ENCODE measurements at regions not wholly inside any gene's neighbourhood (a gene's known extent, or its start where the extent isn't known, plus 50 kb on each side); places are given as distances from the start of the nearest gene placed in this dataset.
"Not testable (repeated sequence)": the region's sequence is repeated elsewhere in the genome, so short reads cannot be mapped to it uniquely, and the experiment has no call there.

DNA sequence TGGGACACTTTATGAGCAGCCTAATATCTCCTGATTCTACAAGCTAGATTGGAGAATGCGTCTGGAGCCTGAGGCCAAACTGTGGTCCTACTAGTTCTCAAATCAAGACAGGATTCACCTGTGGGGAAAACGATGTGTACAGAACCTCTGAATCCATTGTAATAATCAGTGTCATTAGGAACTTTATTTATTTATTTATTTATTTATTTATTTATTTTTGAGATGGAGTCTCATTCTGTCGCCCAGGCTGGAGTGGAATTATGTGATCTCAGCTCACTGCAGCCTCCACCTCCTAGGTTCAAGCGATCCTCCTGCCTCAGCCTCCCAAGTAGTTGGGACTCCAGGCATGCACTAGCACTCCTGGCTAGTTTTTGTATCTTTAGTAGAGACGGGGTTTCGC lies 52.6 kb upstream of the KIF26B start:
- H3K27me3 ChIP-seq; H3K9me3 ChIP-seq (ENCODE audit: low read depth); DNase-seq (ENCODE audit: low spot score); H3K36me3 ChIP-seq (replicated peaks; ENCODE audit: insufficient read depth, low read depth); H3K27ac ChIP-seq; H3K9me2 ChIP-seq (replicated peaks; ENCODE audit: insufficient read depth); H3K79me2 ChIP-seq; H2AFZ ChIP-seq; H3K4me1 ChIP-seq (ENCODE audit: insufficient read depth); H3K4me2 ChIP-seq; H4K20me1 ChIP-seq (ENCODE audit: insufficient read depth, poor library complexity, severe bottlenecking); H3K4me3 ChIP-seq: not testable (repeated sequence)
- 98% methylated on average over 6 of the region's 6 CpGs for WGBS (ENCODE audit: low lambda C conversion rate, missing lambda C conversion rate)

DNA sequence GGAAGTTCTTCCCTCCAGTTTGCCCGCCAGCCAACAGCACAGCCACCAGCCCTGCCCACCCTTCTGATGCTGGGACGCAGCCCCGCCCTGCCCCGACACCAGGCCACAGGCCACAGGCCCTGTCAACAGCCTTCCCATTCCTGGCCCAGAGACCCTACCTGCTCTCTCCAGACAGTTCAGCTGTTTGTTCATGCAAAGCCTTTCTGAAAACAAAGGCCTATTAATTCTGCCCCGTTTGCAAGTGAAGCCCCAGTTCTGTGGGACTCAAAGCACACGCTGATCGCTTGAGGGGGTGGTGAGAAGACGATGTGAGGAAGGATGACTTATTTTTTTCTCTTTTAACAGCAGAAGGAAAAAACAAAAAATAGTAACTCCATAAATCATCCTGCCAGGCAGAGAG lies 55.4 kb upstream of the KIF26B start:
- no peak overlapping the region for H3K4me3 ChIP-seq
- no peak overlapping the region for H2AFZ ChIP-seq
- H4K20me1 ChIP-seq (ENCODE audit: insufficient read depth, poor library complexity, severe bottlenecking) = no peaks in the 10 kb centered on the region
- no peaks in the 10 kb centered on the region for H3K79me2 ChIP-seq
- no peak overlapping the region for H3K27ac ChIP-seq
- no peak for DNase-seq (ENCODE audit: low spot score)
- H3K27me3 ChIP-seq = no peaks in the 10 kb centered on the region
- 89% methylated on average over 8 of the region's 8 CpGs for WGBS (ENCODE audit: low lambda C conversion rate, missing lambda C conversion rate)
- H3K9me3 ChIP-seq (ENCODE audit: low read depth) = no peaks in the 10 kb centered on the region
- H3K4me1 ChIP-seq (ENCODE audit: insufficient read depth) = no peaks in the 10 kb centered on the region
- H3K36me3 ChIP-seq (replicated peaks; ENCODE audit: insufficient read depth, low read depth) = no peaks in the 10 kb centered on the region
- no peak overlapping the region for H3K4me2 ChIP-seq
- TF ChIP-seq EZH2 (IDR thresholded peaks at IDR 0.05; ENCODE audit: borderline replicate concordance) (no peak), EZH2phosphoT487 (IDR thresholded peaks at IDR 0.05; ENCODE audit: low read depth, severe bottlenecking, unreplicated experiment) (no peak)
- TF ChIP-seq, protein P1, sequence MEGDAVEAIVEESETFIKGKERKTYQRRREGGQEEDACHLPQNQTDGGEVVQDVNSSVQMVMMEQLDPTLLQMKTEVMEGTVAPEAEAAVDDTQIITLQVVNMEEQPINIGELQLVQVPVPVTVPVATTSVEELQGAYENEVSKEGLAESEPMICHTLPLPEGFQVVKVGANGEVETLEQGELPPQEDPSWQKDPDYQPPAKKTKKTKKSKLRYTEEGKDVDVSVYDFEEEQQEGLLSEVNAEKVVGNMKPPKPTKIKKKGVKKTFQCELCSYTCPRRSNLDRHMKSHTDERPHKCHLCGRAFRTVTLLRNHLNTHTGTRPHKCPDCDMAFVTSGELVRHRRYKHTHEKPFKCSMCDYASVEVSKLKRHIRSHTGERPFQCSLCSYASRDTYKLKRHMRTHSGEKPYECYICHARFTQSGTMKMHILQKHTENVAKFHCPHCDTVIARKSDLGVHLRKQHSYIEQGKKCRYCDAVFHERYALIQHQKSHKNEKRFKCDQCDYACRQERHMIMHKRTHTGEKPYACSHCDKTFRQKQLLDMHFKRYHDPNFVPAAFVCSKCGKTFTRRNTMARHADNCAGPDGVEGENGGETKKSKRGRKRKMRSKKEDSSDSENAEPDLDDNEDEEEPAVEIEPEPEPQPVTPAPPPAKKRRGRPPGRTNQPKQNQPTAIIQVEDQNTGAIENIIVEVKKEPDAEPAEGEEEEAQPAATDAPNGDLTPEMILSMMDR (IDR thresholded peaks at IDR 0.05; ENCODE audit: poor library complexity) = no peak
- no peaks in the 10 kb centered on the region for H3K9me2 ChIP-seq (replicated peaks; ENCODE audit: insufficient read depth)

DNA sequence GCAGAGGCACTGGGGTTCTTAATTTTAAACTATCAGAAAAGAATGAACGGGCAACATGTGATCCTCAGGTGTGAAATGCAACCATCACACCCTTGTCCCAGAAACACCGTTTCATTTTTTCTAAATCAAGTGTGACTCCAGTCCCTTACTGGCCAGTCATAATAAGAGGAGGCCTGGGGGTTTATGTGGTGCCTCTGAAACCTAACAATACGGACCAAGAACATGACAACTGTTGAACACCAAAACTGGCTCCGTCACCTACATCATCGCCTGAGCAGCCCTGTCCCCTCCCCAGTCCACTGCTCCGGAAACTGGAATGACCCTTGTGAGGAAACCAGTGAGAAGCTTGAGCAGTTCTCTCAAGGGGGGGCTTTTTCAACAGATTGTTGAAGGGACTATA lies 55.9 kb upstream of the KIF26B start:
- no peaks in the 10 kb centered on the region for H4K20me1 ChIP-seq (ENCODE audit: insufficient read depth, poor library complexity, severe bottlenecking)
- no peaks in the 10 kb centered on the region for H3K27me3 ChIP-seq
- H3K9me3 ChIP-seq (ENCODE audit: low read depth) = no peaks in the 10 kb centered on the region
- no peaks in the 10 kb centered on the region for H3K36me3 ChIP-seq (replicated peaks; ENCODE audit: insufficient read depth, low read depth)
- no peak for DNase-seq (ENCODE audit: low spot score)
- no peaks in the 10 kb centered on the region for H3K9me2 ChIP-seq (replicated peaks; ENCODE audit: insufficient read depth)
- no peak overlapping the region for H2AFZ ChIP-seq
- TF ChIP-seq, protein P1 (IDR thresholded peaks at IDR 0.05; ENCODE audit: poor library complexity) = no peak
- TF ChIP-seq EZH2 (IDR thresholded peaks at IDR 0.05; ENCODE audit: borderline replicate concordance) (no peak), EZH2phosphoT487 (IDR thresholded peaks at IDR 0.05; ENCODE audit: low read depth, severe bottlenecking, unreplicated experiment) (no peak)
- H3K4me1 ChIP-seq (ENCODE audit: insufficient read depth) = no peaks in the 10 kb centered on the region
- no peak overlapping the region for H3K4me3 ChIP-seq
- no peak overlapping the region for H3K4me2 ChIP-seq
- H3K79me2 ChIP-seq = no peaks in the 10 kb centered on the region
- H3K27ac ChIP-seq = no peak overlapping the region
- WGBS (ENCODE audit: low lambda C conversion rate, missing lambda C conversion rate) = 94% methylated on average over 6 of the region's 6 CpGs

DNA sequence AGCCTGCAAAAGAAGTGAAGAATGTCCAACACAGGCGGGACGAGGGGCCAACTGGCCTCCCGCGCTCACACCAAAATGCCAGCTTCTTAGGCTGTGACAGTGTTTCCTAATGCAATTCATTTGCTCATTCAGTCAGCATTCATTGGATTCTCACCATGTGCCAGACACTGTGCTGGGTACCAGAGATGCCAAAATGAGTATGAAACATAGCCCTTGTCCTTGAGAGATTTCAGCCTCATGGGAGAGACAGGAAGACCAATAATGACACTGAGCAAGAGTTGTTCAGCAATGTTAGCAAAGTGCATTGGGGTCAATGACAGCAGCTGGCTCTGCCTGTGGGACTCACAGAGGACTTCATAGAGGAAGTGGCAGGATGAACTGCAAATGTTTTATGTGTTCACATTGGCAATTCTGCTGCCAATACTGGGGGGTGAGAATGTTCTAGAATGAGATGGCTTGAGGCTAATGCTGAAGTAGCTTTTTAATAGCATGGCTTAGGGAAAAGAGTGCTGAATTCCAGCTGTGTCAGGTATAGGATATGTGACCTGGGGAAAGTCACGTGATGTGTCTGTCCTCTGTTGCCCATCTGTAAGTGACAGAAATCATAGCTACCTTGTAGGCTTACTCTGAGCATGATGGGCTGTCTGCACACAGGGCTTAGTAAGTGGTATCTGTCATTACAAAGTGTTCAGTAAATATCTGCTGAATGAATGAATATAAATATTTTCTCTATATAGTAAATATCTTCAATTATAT lies 58.3 kb upstream of the KIF26B start:
- Histone ChIP-seq H3K27ac (no peak overlapping the region), H3K79me2 (no peaks in the 10 kb centered on the region), H3K9me2 (replicated peaks; ENCODE audit: insufficient read depth) (no peaks in the 10 kb centered on the region), H3K9me3 (ENCODE audit: low read depth) (no peaks in the 10 kb centered on the region), H3K4me3 (no peak overlapping the region), H3K27me3 (no peaks in the 10 kb centered on the region), H3K4me2 (no peak overlapping the region), H4K20me1 (ENCODE audit: insufficient read depth, poor library complexity, severe bottlenecking) (no peaks in the 10 kb centered on the region), H3K36me3 (replicated peaks; ENCODE audit: insufficient read depth, low read depth) (no peaks in the 10 kb centered on the region), H3K4me1 (ENCODE audit: insufficient read depth) (peaks cover 12% of the 10 kb centered on the region), H2AFZ (no peak overlapping the region)
- no peak for DNase-seq (ENCODE audit: low spot score)
- WGBS (ENCODE audit: low lambda C conversion rate, missing lambda C conversion rate) = 92% methylated on average over 5 of the region's 5 CpGs
- no peak for TF ChIP-seq EZH2phosphoT487 (IDR thresholded peaks at IDR 0.05; ENCODE audit: low read depth, severe bottlenecking, unreplicated experiment)
- TF ChIP-seq EZH2 (IDR thresholded peaks at IDR 0.05; ENCODE audit: borderline replicate concordance) = no peak
- TF ChIP-seq, protein P1 (IDR thresholded peaks at IDR 0.05; ENCODE audit: poor library complexity) = no peak

Measured in hepatocyte (in vitro differentiated cells).